NCI-H2171 treated with DMSO at 0.1 percent for 48 hours (cell line): ENCODE measurements at regions not wholly inside any gene's neighbourhood (a gene's known extent, or its start where the extent isn't known, plus 50 kb on each side); places are given as distances from the start of the nearest gene placed in this dataset.
"Not testable (repeated sequence)": the region's sequence is repeated elsewhere in the genome, so short reads cannot be mapped to it uniquely, and the experiment has no call there.

Source experiments
- DNase-seq: peaks from one replicate; lab custom pipeline; 2025; lab: John Stamatoyannopoulos, UW

GRCh38 chr4:131750006-131750405, 1399.1 kb upstream of the PCDH10 start:
- not testable (repeated sequence) for DNase-seq

DNA sequence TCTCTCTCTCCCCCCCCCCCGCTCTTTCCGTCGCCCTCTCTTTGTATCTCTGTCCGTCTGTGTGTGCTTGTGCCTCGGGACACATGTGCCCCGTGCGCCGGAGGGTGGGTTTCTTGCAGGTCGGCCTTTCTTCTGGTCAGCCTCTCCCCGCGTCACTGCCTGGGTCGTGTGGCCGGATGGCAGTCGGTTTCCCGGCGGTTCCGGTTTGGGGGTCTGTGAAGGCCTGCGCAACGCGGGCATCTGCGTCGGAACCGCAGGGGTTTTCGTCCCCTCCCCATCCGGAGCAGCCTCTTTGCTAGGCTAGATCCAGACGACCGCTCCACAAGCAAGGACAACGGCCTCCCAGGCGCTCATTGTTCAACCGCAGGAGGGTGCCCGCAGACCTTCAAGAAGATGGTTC, 1398.6 kb upstream of the PCDH10 start:
- DNase-seq: not testable (repeated sequence)

GRCh38 chr4:131762234-131762633, 1386.9 kb upstream of the PCDH10 start:
- DNase-seq: not testable (repeated sequence)

DNA sequence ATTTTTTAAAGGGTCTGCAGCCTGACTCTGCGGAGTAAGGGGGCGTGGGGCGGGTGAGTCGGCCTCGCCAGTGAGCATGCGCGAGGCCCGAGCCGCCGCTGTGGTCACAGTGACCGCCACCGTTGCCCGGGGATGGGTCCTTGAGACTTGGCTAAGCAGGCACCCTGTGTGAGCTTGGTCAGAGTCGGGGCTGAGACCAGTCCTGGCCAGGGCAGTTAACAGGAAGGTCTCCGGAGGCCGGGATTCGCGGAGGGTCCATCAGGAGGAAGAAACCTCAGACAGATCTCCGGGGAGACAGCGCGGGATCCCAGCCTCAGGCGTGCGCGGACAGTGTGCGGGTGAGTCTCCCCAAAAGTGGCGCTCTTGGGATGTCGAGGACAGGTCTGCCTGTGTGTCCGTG, 1384.4 kb upstream of the PCDH10 start:
- no peak for DNase-seq

DNA sequence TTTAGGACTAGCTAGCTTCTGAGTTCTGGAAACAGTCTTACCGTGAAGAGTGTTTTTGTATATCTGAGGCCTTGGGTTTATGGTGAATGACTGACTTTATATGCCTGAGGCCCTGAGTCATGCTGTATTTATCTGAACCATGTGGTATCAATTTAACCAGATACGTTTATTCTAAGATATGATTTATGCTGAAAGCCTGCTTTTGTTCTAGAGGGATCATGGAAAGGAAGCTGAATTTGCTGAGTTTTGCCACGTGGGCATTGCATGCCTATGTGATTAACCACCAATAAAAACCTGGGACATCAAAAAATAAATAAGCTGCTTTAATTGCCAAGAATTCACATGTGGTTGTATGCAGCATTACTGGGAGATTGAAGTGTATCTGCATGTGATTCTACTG, 1374.7 kb upstream of the PCDH10 start:
- not testable (repeated sequence) for DNase-seq

DNA sequence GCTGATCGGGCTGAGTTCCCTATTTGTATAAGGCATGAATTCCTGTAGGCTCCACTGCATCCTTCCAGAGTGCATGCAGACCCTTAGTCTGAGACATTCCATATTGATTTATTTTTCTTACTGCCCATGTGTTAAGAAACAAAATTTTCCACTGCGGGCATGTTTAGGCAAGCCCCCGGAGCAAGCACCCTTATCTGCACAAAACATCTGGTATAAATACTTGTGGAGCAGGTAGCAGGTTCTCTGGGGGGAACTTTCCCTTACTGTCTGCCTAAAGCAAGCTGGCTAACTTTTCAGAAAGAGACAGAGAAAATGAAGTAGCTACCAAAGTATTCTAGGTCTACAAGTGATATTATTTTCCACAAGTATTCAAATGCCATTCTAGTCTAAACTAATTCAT, 1338.5 kb upstream of the PCDH10 start:
- DNase-seq: peak; percentile 57
